Breast epithelium (tissue), 3 donors: ENCODE measurements at regions not wholly inside any gene's neighbourhood (a gene's known extent, or its start where the extent isn't known, plus 50 kb on each side); places are given as distances from the start of the nearest gene placed in this dataset.

Experiments
- POLR2A ChIP-seq: fragments of 450-650 bp; IDR thresholded peaks from one replicate; pipeline ENCODE4 v1.6.1; 2016; ENCODE audit warnings: antibody characterized with exemption, mild to moderate bottlenecking, moderate library complexity
- POLR2AphosphoS5 ChIP-seq, 3 donors: sonication (generic); formaldehyde crosslinking; IDR thresholded peaks; one replicate each; pipeline ENCODE4 v1.6.1; 2017; ENCODE audit warnings: antibody characterized with exemption in 3 of 3
- TF ChIP-seq, protein P1 (sequence below), 3 donors: fragments of 450-650 bp; IDR thresholded peaks; one replicate each; pipeline ENCODE4 v1.5.1; 2016 to 2017; ENCODE audit warnings: antibody characterized with exemption in 3 of 3, mild to moderate bottlenecking in 3 of 3, moderate library complexity in 3 of 3

- TF ChIP-seq POLR2A (no peak), POLR2AphosphoS5 (IDR thresholded peaks at IDR 0.05) (no peak)
- TF ChIP-seq, protein P1, sequence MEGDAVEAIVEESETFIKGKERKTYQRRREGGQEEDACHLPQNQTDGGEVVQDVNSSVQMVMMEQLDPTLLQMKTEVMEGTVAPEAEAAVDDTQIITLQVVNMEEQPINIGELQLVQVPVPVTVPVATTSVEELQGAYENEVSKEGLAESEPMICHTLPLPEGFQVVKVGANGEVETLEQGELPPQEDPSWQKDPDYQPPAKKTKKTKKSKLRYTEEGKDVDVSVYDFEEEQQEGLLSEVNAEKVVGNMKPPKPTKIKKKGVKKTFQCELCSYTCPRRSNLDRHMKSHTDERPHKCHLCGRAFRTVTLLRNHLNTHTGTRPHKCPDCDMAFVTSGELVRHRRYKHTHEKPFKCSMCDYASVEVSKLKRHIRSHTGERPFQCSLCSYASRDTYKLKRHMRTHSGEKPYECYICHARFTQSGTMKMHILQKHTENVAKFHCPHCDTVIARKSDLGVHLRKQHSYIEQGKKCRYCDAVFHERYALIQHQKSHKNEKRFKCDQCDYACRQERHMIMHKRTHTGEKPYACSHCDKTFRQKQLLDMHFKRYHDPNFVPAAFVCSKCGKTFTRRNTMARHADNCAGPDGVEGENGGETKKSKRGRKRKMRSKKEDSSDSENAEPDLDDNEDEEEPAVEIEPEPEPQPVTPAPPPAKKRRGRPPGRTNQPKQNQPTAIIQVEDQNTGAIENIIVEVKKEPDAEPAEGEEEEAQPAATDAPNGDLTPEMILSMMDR (IDR thresholded peaks at IDR 0.05), result no peak
These were observed 1498.7 kb downstream of the TBC1D22A start for GRCh38 chr22:48261048-48261621.
